Ishikawa (cell line): ENCODE measurements at regions not wholly inside any gene's neighbourhood (a gene's known extent, or its start where the extent isn't known, plus 50 kb on each side); places are given as distances from the start of the nearest gene placed in this dataset.

ENCODE experiments used
- CEBPB ChIP-seq: IDR thresholded peaks from 2 replicates; pipeline ENCODE4 v1.6.1; 2012
- CREB1 ChIP-seq: IDR thresholded peaks from 2 replicates; pipeline ENCODE4 v1.6.1; 2012; ENCODE audit warnings: low read depth
- EGR1 ChIP-seq: IDR thresholded peaks from 2 replicates; pipeline ENCODE4 v1.6.1; 2012
- EP300 ChIP-seq: IDR thresholded peaks from 2 replicates; pipeline ENCODE4 v1.6.1; 2012; ENCODE audit warnings: borderline replicate concordance
- FOXM1 ChIP-seq: IDR thresholded peaks from 2 replicates; pipeline ENCODE4 v1.6.1; 2012; ENCODE audit warnings: low read depth, borderline replicate concordance
- NFIC ChIP-seq: IDR thresholded peaks from 2 replicates; pipeline ENCODE4 v1.6.1; 2012
- RAD21 ChIP-seq: IDR thresholded peaks from 2 replicates; pipeline ENCODE4 v1.6.1; 2012; ENCODE audit warnings: low read depth
- TAF1 ChIP-seq: IDR thresholded peaks from 2 replicates; pipeline ENCODE4 v1.6.1; 2012; ENCODE audit warnings: low read depth, mild to moderate bottlenecking
- TCF12 ChIP-seq: IDR thresholded peaks from 2 replicates; pipeline ENCODE4 v1.6.1; 2012; ENCODE audit warnings: low read depth
- TEAD4 ChIP-seq: IDR thresholded peaks from 2 replicates; pipeline ENCODE4 v1.6.1; 2012
- YY1 ChIP-seq: IDR thresholded peaks from 2 replicates; pipeline ENCODE4 v1.6.1; 2012; ENCODE audit warnings: low read depth
- ZBTB7A ChIP-seq: IDR thresholded peaks from 2 replicates; pipeline ENCODE4 v1.6.1; 2012; ENCODE audit warnings: low read depth
- TF ChIP-seq, protein P1 (sequence below): IDR thresholded peaks from 2 replicates; pipeline ENCODE4 v1.6.1; 2012; ENCODE audit warnings: low read depth, mild to moderate bottlenecking
- TF ChIP-seq, protein P2 (sequence below): IDR thresholded peaks from 2 replicates; pipeline ENCODE4 v1.6.1; 2012
- TF ChIP-seq, protein P3 (sequence below): IDR thresholded peaks from 2 replicates; pipeline ENCODE4 v1.6.1; 2012

DNA sequence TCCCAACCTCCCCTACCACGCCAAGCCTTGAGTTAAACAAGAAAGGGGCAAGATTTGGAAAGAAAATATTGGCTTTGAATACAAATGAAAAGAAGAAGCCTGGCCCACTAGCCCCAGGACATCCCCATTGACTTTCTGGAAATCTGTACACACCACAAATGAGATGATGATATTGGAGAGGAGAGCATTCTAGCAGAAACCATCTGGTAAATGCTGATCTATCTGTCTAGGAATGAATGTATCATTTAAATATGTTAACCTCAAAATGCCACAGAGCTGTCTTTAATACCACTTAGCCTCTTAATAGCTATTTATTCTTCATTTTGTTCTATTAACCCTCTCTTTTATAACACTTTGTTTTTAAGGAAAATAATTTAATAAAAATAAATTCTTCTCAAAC, 270.2 kb upstream of the PDE4D start:
- TF ChIP-seq RAD21 (no peak), CEBPB (no peak), TCF12 (no peak), FOXM1 (no peak), ZBTB7A (no peak), NFIC (no peak), YY1 (no peak), CREB1 (no peak), TEAD4 (no peak), EP300 (no peak), EGR1 (no peak), TAF1 (no peak)
- TF ChIP-seq, protein P1, sequence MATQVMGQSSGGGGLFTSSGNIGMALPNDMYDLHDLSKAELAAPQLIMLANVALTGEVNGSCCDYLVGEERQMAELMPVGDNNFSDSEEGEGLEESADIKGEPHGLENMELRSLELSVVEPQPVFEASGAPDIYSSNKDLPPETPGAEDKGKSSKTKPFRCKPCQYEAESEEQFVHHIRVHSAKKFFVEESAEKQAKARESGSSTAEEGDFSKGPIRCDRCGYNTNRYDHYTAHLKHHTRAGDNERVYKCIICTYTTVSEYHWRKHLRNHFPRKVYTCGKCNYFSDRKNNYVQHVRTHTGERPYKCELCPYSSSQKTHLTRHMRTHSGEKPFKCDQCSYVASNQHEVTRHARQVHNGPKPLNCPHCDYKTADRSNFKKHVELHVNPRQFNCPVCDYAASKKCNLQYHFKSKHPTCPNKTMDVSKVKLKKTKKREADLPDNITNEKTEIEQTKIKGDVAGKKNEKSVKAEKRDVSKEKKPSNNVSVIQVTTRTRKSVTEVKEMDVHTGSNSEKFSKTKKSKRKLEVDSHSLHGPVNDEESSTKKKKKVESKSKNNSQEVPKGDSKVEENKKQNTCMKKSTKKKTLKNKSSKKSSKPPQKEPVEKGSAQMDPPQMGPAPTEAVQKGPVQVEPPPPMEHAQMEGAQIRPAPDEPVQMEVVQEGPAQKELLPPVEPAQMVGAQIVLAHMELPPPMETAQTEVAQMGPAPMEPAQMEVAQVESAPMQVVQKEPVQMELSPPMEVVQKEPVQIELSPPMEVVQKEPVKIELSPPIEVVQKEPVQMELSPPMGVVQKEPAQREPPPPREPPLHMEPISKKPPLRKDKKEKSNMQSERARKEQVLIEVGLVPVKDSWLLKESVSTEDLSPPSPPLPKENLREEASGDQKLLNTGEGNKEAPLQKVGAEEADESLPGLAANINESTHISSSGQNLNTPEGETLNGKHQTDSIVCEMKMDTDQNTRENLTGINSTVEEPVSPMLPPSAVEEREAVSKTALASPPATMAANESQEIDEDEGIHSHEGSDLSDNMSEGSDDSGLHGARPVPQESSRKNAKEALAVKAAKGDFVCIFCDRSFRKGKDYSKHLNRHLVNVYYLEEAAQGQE, result no peak
- TF ChIP-seq, protein P2, sequence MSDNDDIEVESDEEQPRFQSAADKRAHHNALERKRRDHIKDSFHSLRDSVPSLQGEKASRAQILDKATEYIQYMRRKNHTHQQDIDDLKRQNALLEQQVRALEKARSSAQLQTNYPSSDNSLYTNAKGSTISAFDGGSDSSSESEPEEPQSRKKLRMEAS, result no peak
- TF ChIP-seq, protein P3, sequence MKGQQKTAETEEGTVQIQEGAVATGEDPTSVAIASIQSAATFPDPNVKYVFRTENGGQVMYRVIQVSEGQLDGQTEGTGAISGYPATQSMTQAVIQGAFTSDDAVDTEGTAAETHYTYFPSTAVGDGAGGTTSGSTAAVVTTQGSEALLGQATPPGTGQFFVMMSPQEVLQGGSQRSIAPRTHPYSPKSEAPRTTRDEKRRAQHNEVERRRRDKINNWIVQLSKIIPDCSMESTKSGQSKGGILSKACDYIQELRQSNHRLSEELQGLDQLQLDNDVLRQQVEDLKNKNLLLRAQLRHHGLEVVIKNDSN, result no peak

DNA sequence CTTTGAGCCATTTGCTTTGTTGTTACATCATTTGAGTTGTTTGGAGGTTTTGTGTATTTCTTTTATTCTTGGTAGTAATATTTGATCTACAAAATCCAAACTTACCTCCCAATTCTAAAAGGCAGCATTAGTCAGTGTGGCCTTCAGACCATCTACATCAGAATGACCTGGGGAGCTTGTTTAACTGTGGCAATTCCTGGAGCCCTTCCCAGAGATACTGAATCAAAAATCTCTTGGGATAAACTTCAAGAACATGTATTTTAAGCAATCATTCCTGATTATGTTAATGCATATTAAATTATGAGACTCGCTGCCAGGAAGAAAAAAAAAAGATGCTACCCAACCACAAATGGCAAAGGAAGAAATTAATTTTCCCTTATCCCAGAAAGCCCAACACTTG, 268.9 kb upstream of the PDE4D start:
- TF ChIP-seq TCF12 (no peak), EGR1 (no peak), TAF1 (no peak), CEBPB (no peak)
- TF ChIP-seq, protein P1, result no peak

DNA sequence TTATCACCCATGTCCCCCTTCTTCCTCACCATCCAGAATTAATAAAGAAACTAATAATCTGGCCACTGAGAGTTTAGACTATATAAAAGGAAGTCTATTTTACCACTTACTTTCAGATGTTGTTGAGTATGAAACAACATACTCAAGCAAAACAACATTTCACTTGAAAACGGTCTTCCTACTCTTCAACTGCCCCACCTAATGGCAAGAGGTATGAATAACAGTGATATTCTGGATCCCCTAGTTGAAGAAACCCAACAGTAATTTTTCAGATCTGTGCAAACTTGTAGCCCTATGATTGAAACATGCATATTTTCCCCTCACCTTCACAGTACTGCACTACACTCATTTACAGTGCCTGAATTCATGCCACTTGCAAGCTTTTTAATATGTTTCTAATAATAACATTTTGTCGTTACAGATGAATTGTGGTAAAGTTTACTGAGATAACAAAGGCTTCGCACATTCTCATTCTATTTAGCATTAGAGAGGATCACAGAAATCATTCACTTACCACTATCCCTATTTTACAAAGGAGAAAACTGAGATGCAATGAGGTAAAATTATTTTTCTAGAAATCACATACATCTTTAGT, 267.9 kb upstream of the PDE4D start:
- peak; percentile 57 for TF ChIP-seq RAD21
- TF ChIP-seq, protein P1, result no peak

DNA sequence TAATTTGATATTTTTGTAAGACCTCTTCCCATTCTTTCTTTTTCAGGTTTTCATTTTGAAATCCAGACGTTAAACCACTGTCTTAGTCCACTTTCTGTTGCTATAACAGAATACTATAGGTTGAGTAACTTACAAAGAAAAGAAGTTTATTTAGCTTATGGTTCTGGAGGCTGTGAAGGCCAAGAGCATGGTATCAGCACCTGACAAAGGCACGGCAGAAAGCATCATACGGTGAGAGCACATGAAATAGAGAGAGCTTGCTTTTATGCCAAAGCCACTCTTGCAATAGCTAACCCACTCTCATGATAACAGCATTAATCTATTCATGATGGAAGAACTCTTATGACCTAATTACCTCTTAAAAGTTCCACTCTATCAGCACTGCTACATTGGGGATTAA, 255.6 kb upstream of the PDE4D start:
- TF ChIP-seq EGR1, result no peak
- no peak for TF ChIP-seq TEAD4
- TF ChIP-seq ZBTB7A, result no peak

DNA sequence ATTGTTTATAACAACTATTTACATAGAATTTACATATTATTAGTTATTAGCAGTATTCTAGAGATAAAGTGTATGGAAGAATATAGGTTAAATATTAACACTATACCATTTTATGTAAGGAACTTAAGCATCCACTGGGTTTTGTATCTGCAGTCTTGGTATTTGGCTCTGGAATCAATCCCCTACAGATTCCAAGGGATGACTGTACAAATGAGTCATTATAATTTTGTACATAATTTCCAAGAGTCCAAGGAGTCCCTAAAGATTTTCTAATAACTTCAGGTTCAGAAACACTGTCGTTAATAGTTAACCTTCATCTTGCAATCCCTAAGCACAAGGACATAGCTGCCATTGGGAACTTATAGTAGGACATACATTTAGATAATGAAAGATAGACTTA, 254.8 kb upstream of the PDE4D start:
- TF ChIP-seq YY1 (no peak), CEBPB (no peak), ZBTB7A (no peak), TCF12 (no peak), CREB1 (no peak), TEAD4 (no peak)
- TF ChIP-seq, protein P3, result no peak

DNA sequence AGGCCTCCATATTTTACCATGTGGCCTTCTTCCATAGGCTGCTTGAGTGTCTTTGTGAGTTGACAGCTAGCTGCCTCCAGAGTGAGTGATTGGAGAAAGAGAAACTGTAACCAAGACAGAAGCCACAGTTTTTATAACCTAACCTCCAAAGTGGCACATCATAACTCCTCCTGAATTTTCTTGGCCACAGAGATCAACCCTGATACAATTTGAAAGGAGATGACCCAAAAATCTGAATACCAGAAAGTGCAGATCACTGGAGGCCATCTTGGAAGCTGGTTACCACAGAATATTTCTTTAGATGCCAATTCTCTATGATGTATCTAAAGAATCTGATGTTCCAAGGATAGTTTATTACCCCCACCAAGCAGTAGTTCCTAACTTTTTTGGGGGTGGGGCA, 254.3 kb upstream of the PDE4D start:
- TF ChIP-seq YY1 (no peak), TAF1 (no peak), EP300 (no peak), TEAD4 (no peak), EGR1 (no peak), CREB1 (no peak), RAD21 (no peak)
